Thymus (tissue), 11 donors: ENCODE measurements at regions not wholly inside any gene's neighbourhood (a gene's known extent, or its start where the extent isn't known, plus 50 kb on each side); places are given as distances from the start of the nearest gene placed in this dataset.

Source experiments
- DNase-seq, 9 donors: peaks; one replicate each; pipeline ENCODE4 v3.0.0-alpha.2; 2013; ENCODE audit warnings: low spot score in 9 of 9, low read depth in 6 of 9, missing footprints in 1 of 9
- H3K27ac ChIP-seq, 2 donors: one replicate each; pipeline ENCODE4 v1.5.1; 2013; ENCODE audit warnings: control low read depth in 1 of 2, low read depth in 1 of 2, low read length in 1 of 2, mild to moderate bottlenecking in 1 of 2, moderate library complexity in 1 of 2
- H3K27me3 ChIP-seq, 2 donors: one replicate each; pipeline ENCODE4 v1.5.1; 2013; ENCODE audit warnings: low read length in 1 of 2; ENCODE audit not compliant: control insufficient read depth in 2 of 2, insufficient read depth in 1 of 2
- H3K36me3 ChIP-seq, 2 donors: one replicate each; pipeline ENCODE4 v1.5.1; 2013; ENCODE audit warnings: low read length in 1 of 2, mild to moderate bottlenecking in 1 of 2, moderate library complexity in 1 of 2; ENCODE audit not compliant: control insufficient read depth in 2 of 2, insufficient read depth in 2 of 2
- H3K4me1 ChIP-seq, 2 donors: one replicate each; pipeline ENCODE4 v1.5.1; 2013; ENCODE audit warnings: low read length in 2 of 2; ENCODE audit not compliant: control insufficient read depth in 2 of 2, insufficient read depth in 2 of 2
- H3K4me3 ChIP-seq, 2 donors: one replicate each; pipeline ENCODE4 v1.5.1; 2013; ENCODE audit warnings: low read length in 2 of 2, control low read depth in 1 of 2, mild to moderate bottlenecking in 1 of 2
- H3K9me3 ChIP-seq, 2 donors: one replicate each; pipeline ENCODE4 v1.5.1; 2013; ENCODE audit warnings: low read length in 1 of 2, mild to moderate bottlenecking in 1 of 2; ENCODE audit not compliant: control insufficient read depth in 2 of 2, insufficient read depth in 1 of 2
- WGBS: extraction: QIAGEN DNeasy Blood & Tissue Kit; methylation state at CpG from one replicate; pipeline ENCODE4 v1.1.7; 2013; 5-methylcytosine and 5-hydroxymethylcytosine counted together
- donor health status: healthy.

DNA sequence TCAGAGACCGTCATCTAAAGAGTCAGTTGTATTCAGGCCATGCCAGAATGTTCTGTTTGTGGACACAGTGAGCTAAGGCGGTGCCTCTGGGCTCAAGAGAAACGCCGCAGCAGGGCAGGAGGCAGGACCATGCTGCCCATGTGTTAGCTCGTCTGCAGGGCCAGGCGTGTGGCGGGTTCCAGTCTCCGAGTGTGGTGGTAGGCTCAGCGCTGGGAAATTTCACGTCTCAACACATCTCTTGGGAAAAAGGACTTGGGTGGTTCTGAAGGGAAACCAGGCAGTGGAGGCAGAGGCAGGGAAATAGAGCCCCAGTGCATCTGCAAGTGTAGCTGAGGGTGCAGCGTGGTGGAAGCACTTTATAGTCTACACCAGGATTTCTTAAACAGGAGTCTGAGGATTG is 56.9 kb upstream of the TAGAP start:
- no peak for DNase-seq
- Histone ChIP-seq H3K27ac (no peak overlapping the region), H3K9me3 (no peaks in the 10 kb centered on the region), H3K4me3 (no peak overlapping the region), H3K27me3 (no peaks in the 10 kb centered on the region), H3K4me1 (peaks cover 51 to 83% of the 10 kb centered on the region in 2 donors), H3K36me3 (no peaks in the 10 kb centered on the region)
- 98% methylated on average over 11 of the region's 11 CpGs for WGBS

DNA sequence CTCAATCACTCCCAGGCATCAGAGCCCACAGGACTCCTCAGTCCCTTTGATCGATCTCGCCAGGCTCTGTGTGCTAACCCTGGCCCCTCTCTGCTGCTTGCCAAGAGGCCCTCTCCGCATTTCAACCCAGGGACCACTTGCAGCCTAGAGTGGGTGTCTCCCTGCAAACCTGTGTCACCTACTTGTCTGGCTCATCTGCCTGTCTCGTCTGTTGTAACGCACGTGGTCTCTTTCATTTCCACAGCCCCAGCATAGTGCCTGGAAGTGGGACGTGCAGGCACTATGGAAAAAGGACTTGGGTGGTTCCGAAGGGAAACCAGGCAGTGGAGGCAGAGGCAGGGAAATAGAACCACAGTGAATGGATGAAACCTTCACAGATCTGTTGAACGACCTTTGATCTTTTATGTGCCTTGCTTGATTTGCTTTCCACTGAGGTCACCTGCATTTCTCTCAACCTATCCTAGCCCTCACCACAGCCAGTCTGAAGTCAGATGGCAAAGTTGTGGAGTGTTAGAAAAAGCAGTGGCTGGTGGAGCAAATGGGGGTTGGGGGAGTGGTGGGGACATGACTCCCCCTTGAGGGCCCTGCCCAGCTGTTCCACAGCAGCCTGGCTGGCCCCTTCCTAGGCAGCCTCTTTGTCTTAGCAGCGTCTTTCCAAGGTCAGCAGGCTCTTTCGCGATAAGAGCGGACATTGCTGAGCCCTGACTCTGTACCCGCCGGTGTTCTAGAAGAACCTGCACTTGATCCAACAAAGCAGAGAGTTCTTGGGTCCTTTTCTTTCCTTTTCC is 55.8 kb upstream of the TAGAP start:
- Histone ChIP-seq H3K4me1 (peaks cover 42 to 73% of the 10 kb centered on the region in 2 donors), H3K9me3 (no peaks in the 10 kb centered on the region)

DNA sequence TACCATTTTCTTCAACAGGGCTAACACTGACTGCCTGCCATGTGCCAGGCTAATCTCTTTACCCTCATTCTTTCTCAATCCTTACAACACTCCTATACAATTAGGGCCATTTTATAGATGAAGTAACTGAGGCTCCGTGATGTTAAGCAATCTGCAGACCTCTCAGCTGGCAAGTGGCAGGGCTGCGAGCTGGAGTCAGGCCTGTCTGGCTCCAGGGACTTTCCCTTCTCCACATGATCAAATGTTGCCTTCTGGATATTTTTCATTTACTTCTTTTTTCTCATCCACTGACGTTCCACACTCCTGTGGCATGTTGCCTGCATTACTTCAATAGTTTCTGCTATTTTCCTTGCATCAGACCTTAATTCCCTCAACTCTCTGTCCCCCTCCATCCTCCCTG is 55.2 kb upstream of the TAGAP start:
- WGBS = 78% methylated on average over 3 of the region's 3 CpGs
- H3K27ac ChIP-seq = peak overlapping the region in 1 of 2 donors; percentile 75
- H3K4me1 ChIP-seq = peaks cover 41 to 69% of the 10 kb centered on the region in 2 donors
- no peaks in the 10 kb centered on the region for H3K27me3 ChIP-seq
- DNase-seq = no peak
- no peaks in the 10 kb centered on the region for H3K36me3 ChIP-seq
- no peak overlapping the region for H3K4me3 ChIP-seq
- no peaks in the 10 kb centered on the region for H3K9me3 ChIP-seq

More for the DNA sequence above, 55.8 kb upstream of the TAGAP start:
- H3K27ac ChIP-seq = peak overlapping the region in 1 of 2 donors; percentile 75
- H3K4me3 ChIP-seq = no peak overlapping the region
- peak in 2 of 9 donors; percentile 54 to 81 for DNase-seq
- 84% methylated on average over 15 of the region's 15 CpGs for WGBS
- no peaks in the 10 kb centered on the region for H3K27me3 ChIP-seq
- H3K36me3 ChIP-seq = no peaks in the 10 kb centered on the region

DNA sequence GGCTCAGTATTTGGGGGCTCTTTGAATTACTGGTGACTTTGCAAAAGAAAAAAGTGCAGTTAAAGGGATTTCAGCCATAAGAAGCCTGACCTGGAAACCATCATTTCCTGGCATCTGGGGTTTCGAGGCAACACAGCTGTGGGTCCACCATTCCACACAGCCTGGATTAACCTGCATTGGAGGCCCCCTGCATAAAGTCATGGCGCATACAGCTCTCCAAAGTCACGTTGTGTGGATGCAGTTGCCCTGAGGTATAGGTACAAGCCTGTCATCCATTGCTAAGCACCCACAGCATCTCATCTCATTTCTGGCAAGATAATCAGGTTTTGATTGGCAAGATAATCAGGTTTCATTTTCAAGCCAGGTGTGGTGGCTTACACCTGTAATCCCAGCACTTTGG is 54.5 kb upstream of the TAGAP start:
- H3K4me3 ChIP-seq = no peak overlapping the region
- WGBS = 72% methylated on average over 3 of the region's 3 CpGs

DNA sequence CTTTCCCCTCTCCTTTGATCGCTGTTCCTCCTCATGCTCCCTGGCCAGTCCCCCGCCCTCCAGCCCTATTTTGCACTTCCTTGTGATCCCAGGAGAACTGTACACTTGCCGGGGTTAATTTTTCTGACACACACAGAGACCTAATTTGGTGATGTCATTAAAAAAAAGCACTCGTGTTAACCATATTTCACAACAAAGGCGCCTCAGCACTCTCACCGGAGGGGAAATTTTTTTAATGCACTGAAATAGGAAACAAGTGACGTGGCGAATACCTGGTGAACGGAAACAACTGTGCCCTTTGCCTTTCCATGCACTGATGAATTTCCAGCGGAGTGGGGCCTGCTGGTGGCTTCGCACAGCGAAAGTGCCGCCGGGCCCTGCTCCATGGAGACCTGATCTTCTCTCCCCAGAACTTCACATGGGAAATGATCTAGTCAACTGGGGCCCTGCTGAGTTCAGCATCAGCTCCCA is 53.9 kb upstream of the TAGAP start:
- Histone ChIP-seq H3K9me3 (no peaks in the 10 kb centered on the region), H3K4me3 (no peak overlapping the region), H3K27ac (peak overlapping the region; percentile 80 to 83), H3K36me3 (no peaks in the 10 kb centered on the region), H3K4me1 (peaks cover 41 to 69% of the 10 kb centered on the region in 2 donors), H3K27me3 (no peaks in the 10 kb centered on the region)
- peak in 1 of 9 donors; percentile 78 for DNase-seq
- 52% methylated on average over 14 of the region's 14 CpGs for WGBS

More for the DNA sequence above, 54.5 kb upstream of the TAGAP start:
- Histone ChIP-seq H3K9me3 (no peaks in the 10 kb centered on the region), H3K4me1 (peaks cover 41 to 69% of the 10 kb centered on the region in 2 donors), H3K27me3 (no peaks in the 10 kb centered on the region), H3K27ac (peak overlapping the region in 1 of 2 donors; percentile 80), H3K36me3 (no peaks in the 10 kb centered on the region)
- DNase-seq = peak in 1 of 9 donors; percentile 45

DNA sequence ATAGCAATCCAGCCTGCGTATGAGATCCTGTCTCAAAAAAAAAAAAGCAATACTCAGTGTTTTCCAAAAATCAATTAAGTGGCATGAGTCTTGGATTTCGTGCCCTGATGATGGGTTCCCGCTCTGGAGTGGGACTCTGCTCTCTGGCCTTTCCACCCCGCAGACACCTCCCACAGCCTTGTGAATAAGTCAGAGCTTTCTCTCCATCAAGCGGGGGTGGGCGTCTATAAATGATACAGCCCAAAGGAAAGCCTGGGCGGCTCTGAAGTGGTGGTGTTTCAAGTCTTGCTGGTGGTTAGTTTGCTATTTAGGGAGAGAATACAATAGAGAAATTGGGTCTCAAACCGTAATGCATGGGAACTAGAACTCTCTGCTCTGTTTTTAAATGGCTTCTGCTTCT is 52.5 kb upstream of the TAGAP start:
- Histone ChIP-seq H3K9me3 (no peaks in the 10 kb centered on the region), H3K36me3 (no peaks in the 10 kb centered on the region), H3K4me3 (no peak overlapping the region), H3K4me1 (peaks cover 41 to 69% of the 10 kb centered on the region in 2 donors), H3K27me3 (no peaks in the 10 kb centered on the region), H3K27ac (no peak overlapping the region)
- no peak for DNase-seq
- WGBS = 94% methylated on average over 8 of the region's 8 CpGs

DNA sequence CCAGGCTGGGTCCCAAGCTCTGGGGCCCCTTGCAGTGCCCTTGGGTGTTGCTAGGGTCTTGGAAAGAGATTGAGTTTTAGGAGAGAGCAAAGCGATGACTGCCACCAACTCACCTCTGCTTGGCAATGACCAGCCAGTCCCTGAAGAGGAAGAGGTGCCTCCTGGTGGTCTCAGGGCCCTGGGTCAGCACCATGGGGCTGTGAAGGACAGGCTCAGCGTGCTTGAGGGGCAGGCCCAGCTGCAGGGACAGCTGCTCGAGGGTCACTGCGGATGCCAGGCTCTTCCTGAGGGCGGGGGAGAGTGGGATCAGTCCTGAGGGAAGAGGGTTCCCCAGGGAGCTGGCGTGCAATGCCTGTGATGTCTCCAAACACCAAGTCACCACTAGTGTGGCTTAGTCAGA is 50.8 kb upstream of the TAGAP start:
- H3K27ac ChIP-seq = no peak overlapping the region
- H3K27me3 ChIP-seq = no peaks in the 10 kb centered on the region
- 96% methylated on average over 6 of the region's 6 CpGs for WGBS
- H3K9me3 ChIP-seq = no peaks in the 10 kb centered on the region
- H3K4me3 ChIP-seq = no peak overlapping the region
- no peak for DNase-seq
- no peaks in the 10 kb centered on the region for H3K36me3 ChIP-seq
- peaks cover 37 to 56% of the 10 kb centered on the region in 2 donors for H3K4me1 ChIP-seq

DNA sequence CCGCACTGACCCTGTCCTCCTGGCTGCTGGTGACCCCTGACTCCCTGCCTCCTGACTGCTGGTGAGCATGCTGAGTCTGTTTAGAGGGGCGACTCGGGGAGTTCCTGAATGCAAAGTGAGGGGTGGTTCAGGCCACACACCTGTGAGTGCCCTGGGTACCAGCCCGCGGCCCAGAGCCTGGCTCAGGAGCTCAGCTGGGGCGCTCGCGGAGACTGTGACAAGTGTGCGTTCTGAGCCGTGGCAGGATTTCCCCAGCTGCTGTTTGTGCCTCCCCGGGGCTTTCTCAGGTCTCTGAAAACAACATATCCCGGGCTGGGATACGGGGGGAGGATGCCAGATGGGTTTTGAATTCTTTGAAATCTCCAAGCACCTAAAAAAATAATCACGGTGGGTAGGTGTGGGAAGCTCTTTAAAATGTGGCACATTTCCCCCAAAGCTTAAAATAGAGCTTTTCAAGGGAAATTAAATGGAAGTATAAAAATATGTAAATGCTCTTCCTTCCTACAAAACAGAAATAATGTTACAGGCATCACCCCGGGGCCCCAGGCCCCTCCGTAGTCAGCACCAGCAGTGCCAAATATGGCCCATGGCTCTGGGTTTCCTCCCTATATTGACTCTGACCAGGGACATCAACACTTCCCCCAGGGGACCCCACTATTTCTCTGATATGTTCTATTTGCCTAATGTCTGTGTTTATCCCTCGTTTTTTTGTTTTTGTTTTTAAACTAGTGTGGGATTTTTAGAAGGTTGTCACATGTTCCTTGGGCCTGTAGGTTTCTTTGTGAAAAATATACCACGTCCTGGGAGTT is 49.9 kb upstream of the TAGAP start:
- peak in 4 of 9 donors; percentile 67 to 83 (median 68) for DNase-seq
- Histone ChIP-seq H3K4me3 (no peak overlapping the region), H3K27ac (peak overlapping the region; percentile 28 to 65)

More for the DNA sequence above, 49.9 kb upstream of the TAGAP start:
- Histone ChIP-seq H3K4me1 (peaks cover 35 to 47% of the 10 kb centered on the region in 2 donors), H3K36me3 (no peaks in the 10 kb centered on the region), H3K9me3 (no peaks in the 10 kb centered on the region), H3K27me3 (no peaks in the 10 kb centered on the region)
- 18% methylated on average over 18 of the region's 18 CpGs for WGBS
